ENCODE measurements at regions not wholly inside any gene's neighbourhood (a gene's known extent, or its start where the extent isn't known, plus 50 kb on each side); places are given as distances from the start of the nearest gene placed in this dataset.

GRCh38 chr1:56330391-56331026 is 248.9 kb downstream of the PLPP3 start:
- Histone ChIP-seq H3K27ac (ENCODE audit: low read depth in 1 of 2, low read length in 2 of 2) (no peak overlapping the region), H3K36me3 (ENCODE audit: control insufficient read depth in 1 of 2, insufficient read depth in 2 of 2, low read length in 1 of 2) (no peaks in the 10 kb centered on the region), H3K27me3 (ENCODE audit: control insufficient read depth in 1 of 2, insufficient read depth in 2 of 2, low read length in 1 of 2) (no peaks in the 10 kb centered on the region), H3K4me3 (ENCODE audit: low read length in 2 of 2) (no peak overlapping the region), H3K4me1 (ENCODE audit: control insufficient read depth in 1 of 2, insufficient read depth in 2 of 2, low read length in 2 of 2) (no peaks in the 10 kb centered on the region), H3K9me3 (ENCODE audit: control insufficient read depth, low read length) (no peaks in the 10 kb centered on the region)
- WGBS, 2 donors, result 87 to 97% methylated on average over 1 of the region's 1 CpG
- no peak for ATAC-seq (ENCODE audit: low FRiP score)
- intact Hi-C loops (cut with DNase I), result no loop called here
- DNase-seq, result no peak

DNA sequence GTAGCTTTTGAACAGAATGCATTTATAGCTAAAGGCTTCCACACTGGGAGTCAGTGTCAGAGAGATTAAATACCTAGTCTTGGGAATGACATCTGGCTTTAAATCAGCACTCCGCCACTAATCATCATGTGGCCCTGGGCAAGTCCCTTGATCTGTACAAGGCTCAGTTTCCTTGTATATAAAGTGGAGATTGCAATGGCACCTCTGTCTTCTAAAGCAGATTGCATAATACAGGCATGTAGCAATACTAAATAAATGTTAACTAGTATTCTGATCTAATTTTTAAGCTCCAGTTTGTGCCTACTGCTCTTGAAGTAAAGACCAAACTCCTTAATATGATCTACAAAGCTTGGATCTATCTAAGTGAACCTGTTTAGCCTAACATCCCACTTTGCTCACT is 249.4 kb downstream of the PLPP3 start:
- H3K9me3 ChIP-seq (ENCODE audit: control insufficient read depth, low read length), result no peaks in the 10 kb centered on the region
- H3K27me3 ChIP-seq (ENCODE audit: control insufficient read depth in 1 of 2, insufficient read depth in 2 of 2, low read length in 1 of 2), result no peaks in the 10 kb centered on the region
- intact Hi-C loops (cut with DNase I), result no loop called here
- H3K36me3 ChIP-seq (ENCODE audit: control insufficient read depth in 1 of 2, insufficient read depth in 2 of 2, low read length in 1 of 2), result no peaks in the 10 kb centered on the region
- H3K4me1 ChIP-seq (ENCODE audit: control insufficient read depth in 1 of 2, insufficient read depth in 2 of 2, low read length in 2 of 2), result no peaks in the 10 kb centered on the region
- H3K27ac ChIP-seq (ENCODE audit: low read depth in 1 of 2, low read length in 2 of 2), result no peak overlapping the region
- 100% methylated on average over 1 of the region's 1 CpG for WGBS, 2 donors
- DNase-seq (no peak), ATAC-seq (ENCODE audit: low FRiP score) (no peak)
- H3K4me3 ChIP-seq (ENCODE audit: low read length in 2 of 2), result no peak overlapping the region

- no peak for ATAC-seq (ENCODE audit: low FRiP score)
- no peak overlapping the region for H3K27ac ChIP-seq (ENCODE audit: low read depth in 1 of 2, low read length in 2 of 2)
- no peaks in the 10 kb centered on the region for H3K27me3 ChIP-seq (ENCODE audit: control insufficient read depth in 1 of 2, insufficient read depth in 2 of 2, low read length in 1 of 2)
- intact Hi-C loops (cut with DNase I), result no loop called here
- DNase-seq, result no peak
- no peaks in the 10 kb centered on the region for H3K4me1 ChIP-seq (ENCODE audit: control insufficient read depth in 1 of 2, insufficient read depth in 2 of 2, low read length in 2 of 2)
- H3K36me3 ChIP-seq (ENCODE audit: control insufficient read depth in 1 of 2, insufficient read depth in 2 of 2, low read length in 1 of 2), result no peaks in the 10 kb centered on the region
- no peaks in the 10 kb centered on the region for H3K9me3 ChIP-seq (ENCODE audit: control insufficient read depth, low read length)
- 92 to 96% methylated on average over 1 of the region's 1 CpG for WGBS, 2 donors
- H3K4me3 ChIP-seq (ENCODE audit: low read length in 2 of 2), result no peak overlapping the region
These were observed 252.2 kb downstream of the PLPP3 start for GRCh38 chr1:56327195-56327594.

DNA sequence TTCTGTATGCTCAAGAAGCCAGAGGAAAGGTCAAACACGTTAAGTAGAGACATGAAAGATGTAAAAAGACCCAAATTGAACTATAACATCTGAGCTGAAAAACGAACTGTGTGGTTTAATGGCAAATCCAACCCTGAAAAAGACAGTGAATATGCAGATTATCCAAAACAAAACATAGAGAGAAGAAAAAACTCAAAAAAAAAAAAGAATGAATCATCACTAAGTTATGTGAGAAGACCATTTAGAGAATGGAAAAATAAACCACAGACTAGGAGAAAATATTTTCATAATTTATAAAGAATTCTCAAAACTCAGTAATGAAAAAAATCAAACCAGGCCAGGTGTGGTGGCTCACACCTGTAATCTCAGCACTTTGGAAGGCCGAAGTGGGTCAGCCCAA is 253.3 kb downstream of the PLPP3 start:
- Histone ChIP-seq H3K9me3 (ENCODE audit: control insufficient read depth, low read length) (no peaks in the 10 kb centered on the region), H3K4me1 (ENCODE audit: control insufficient read depth in 1 of 2, insufficient read depth in 2 of 2, low read length in 2 of 2) (no peaks in the 10 kb centered on the region), H3K27ac (ENCODE audit: low read depth in 1 of 2, low read length in 2 of 2) (no peak overlapping the region), H3K36me3 (ENCODE audit: control insufficient read depth in 1 of 2, insufficient read depth in 2 of 2, low read length in 1 of 2) (no peaks in the 10 kb centered on the region), H3K27me3 (ENCODE audit: control insufficient read depth in 1 of 2, insufficient read depth in 2 of 2, low read length in 1 of 2) (no peaks in the 10 kb centered on the region), H3K4me3 (ENCODE audit: low read length in 2 of 2) (no peak overlapping the region)
- ATAC-seq (ENCODE audit: low FRiP score), result no peak
- intact Hi-C loops (cut with DNase I), result no loop called here
- no peak for DNase-seq
- 63 to 74% methylated on average over 3 of the region's 3 CpGs for WGBS, 2 donors

DNA sequence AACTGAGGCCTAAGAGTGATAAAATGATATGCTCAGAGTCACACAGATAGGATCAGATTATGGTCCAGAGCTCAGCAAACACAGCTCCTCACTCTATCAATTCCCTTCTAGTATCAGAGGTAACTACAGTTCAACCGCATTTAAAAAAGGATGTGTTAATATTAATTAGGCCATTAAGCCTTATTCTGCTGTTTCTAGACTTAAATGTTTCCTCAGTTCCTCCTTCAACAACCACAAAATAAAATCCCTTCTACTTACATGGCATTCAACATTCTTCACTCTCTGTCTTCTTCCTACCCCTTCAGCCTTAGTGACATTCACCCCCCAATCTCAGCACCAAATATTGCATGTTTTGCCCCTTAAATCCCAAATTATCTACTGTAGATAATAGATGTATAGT is 254.9 kb downstream of the PLPP3 start:
- intact Hi-C loops (cut with DNase I), result no loop called here
- ATAC-seq (ENCODE audit: low FRiP score), result no peak
- Histone ChIP-seq H3K27me3 (ENCODE audit: control insufficient read depth in 1 of 2, insufficient read depth in 2 of 2, low read length in 1 of 2) (no peaks in the 10 kb centered on the region), H3K4me1 (ENCODE audit: control insufficient read depth in 1 of 2, insufficient read depth in 2 of 2, low read length in 2 of 2) (peaks cover 0 to 2% of the 10 kb centered on the region in 2 donors), H3K4me3 (ENCODE audit: low read length in 2 of 2) (no peak overlapping the region), H3K27ac (ENCODE audit: low read depth in 1 of 2, low read length in 2 of 2) (no peak overlapping the region), H3K9me3 (ENCODE audit: control insufficient read depth, low read length) (no peaks in the 10 kb centered on the region), H3K36me3 (ENCODE audit: control insufficient read depth in 1 of 2, insufficient read depth in 2 of 2, low read length in 1 of 2) (no peaks in the 10 kb centered on the region)
- WGBS, 2 donors, result 94 to 100% methylated on average over 1 of the region's 1 CpG
- no peak for DNase-seq

GRCh38 chr1:56322211-56322610 is 257.2 kb downstream of the PLPP3 start:
- DNase-seq (no peak), ATAC-seq (ENCODE audit: low FRiP score) (no peak)
- peaks cover 0 to 2% of the 10 kb centered on the region in 2 donors for H3K4me1 ChIP-seq (ENCODE audit: control insufficient read depth in 1 of 2, insufficient read depth in 2 of 2, low read length in 2 of 2)
- H3K9me3 ChIP-seq (ENCODE audit: control insufficient read depth, low read length), result no peaks in the 10 kb centered on the region
- WGBS, 2 donors, result 58 to 78% methylated on average over 3 of the region's 3 CpGs
- no peaks in the 10 kb centered on the region for H3K36me3 ChIP-seq (ENCODE audit: control insufficient read depth in 1 of 2, insufficient read depth in 2 of 2, low read length in 1 of 2)
- no peak overlapping the region for H3K4me3 ChIP-seq (ENCODE audit: low read length in 2 of 2)
- H3K27me3 ChIP-seq (ENCODE audit: control insufficient read depth in 1 of 2, insufficient read depth in 2 of 2, low read length in 1 of 2), result no peaks in the 10 kb centered on the region
- no peak overlapping the region for H3K27ac ChIP-seq (ENCODE audit: low read depth in 1 of 2, low read length in 2 of 2)
- intact Hi-C loops (cut with DNase I), result no loop called here

- DNase-seq (no peak), ATAC-seq (ENCODE audit: low FRiP score) (no peak)
- no peak overlapping the region for H3K4me3 ChIP-seq (ENCODE audit: low read length in 2 of 2)
- no peaks in the 10 kb centered on the region for H3K36me3 ChIP-seq (ENCODE audit: control insufficient read depth in 1 of 2, insufficient read depth in 2 of 2, low read length in 1 of 2)
- H3K27ac ChIP-seq (ENCODE audit: low read depth in 1 of 2, low read length in 2 of 2), result no peak overlapping the region
- 85 to 91% methylated on average over 4 of the region's 4 CpGs for WGBS, 2 donors
- no peaks in the 10 kb centered on the region for H3K9me3 ChIP-seq (ENCODE audit: control insufficient read depth, low read length)
- no peaks in the 10 kb centered on the region for H3K27me3 ChIP-seq (ENCODE audit: control insufficient read depth in 1 of 2, insufficient read depth in 2 of 2, low read length in 1 of 2)
- peaks cover 0 to 2% of the 10 kb centered on the region in 2 donors for H3K4me1 ChIP-seq (ENCODE audit: control insufficient read depth in 1 of 2, insufficient read depth in 2 of 2, low read length in 2 of 2)
- intact Hi-C loops (cut with DNase I), result no loop called here
These were observed 258.2 kb downstream of the PLPP3 start for GRCh38 chr1:56321150-56321490.

DNA sequence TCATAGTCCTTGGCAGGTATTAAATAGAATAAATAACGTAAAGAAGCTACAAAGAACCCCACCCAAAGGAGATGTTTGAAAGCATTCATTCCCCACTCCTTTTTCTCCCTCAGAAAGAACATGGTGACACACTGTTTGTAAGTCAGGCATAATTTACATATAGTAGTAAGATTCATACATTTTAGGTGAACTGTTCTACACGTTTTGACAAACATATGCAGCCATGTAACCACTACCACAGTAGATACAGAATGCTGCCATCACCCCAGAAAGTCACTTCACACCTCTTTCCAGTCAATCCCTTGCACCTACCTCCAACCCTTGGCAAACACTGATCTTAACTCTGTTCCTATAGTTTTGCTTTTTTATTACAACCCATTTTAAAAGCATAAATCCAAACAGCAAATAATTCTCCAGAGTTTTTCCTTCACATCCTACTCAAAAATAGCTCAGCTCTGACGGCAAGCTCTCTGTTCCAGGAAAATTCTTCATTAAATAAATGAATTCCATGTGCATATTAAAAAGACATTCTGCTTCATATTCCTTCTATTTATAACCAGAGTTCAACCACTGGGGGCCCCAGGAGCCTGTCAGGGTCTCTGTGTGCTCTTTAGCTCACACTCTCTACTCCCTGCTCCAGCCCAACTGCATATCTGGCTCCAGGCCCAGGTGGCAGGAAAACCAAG is 258.8 kb downstream of the PLPP3 start:
- ATAC-seq (ENCODE audit: low FRiP score), result no peak
- 50 to 58% methylated on average over 3 of the region's 3 CpGs for WGBS, 2 donors
- no peaks in the 10 kb centered on the region for H3K9me3 ChIP-seq (ENCODE audit: control insufficient read depth, low read length)
- intact Hi-C loops (cut with DNase I), result no loop called here
- H3K4me1 ChIP-seq (ENCODE audit: control insufficient read depth in 1 of 2, insufficient read depth in 2 of 2, low read length in 2 of 2), result peaks cover 0 to 2% of the 10 kb centered on the region in 2 donors
- DNase-seq, result no peak
- no peaks in the 10 kb centered on the region for H3K36me3 ChIP-seq (ENCODE audit: control insufficient read depth in 1 of 2, insufficient read depth in 2 of 2, low read length in 1 of 2)
- no peaks in the 10 kb centered on the region for H3K27me3 ChIP-seq (ENCODE audit: control insufficient read depth in 1 of 2, insufficient read depth in 2 of 2, low read length in 1 of 2)
- H3K4me3 ChIP-seq (ENCODE audit: low read length in 2 of 2), result no peak overlapping the region
- H3K27ac ChIP-seq (ENCODE audit: low read depth in 1 of 2, low read length in 2 of 2), result no peak overlapping the region

- Histone ChIP-seq H3K9me3 (ENCODE audit: control insufficient read depth, low read length) (peaks cover 2% of the 10 kb centered on the region), H3K27ac (ENCODE audit: low read depth in 1 of 2, low read length in 2 of 2) (no peak overlapping the region), H3K36me3 (ENCODE audit: control insufficient read depth in 1 of 2, insufficient read depth in 2 of 2, low read length in 1 of 2) (no peaks in the 10 kb centered on the region), H3K27me3 (ENCODE audit: control insufficient read depth in 1 of 2, insufficient read depth in 2 of 2, low read length in 1 of 2) (no peaks in the 10 kb centered on the region), H3K4me3 (ENCODE audit: low read length in 2 of 2) (no peak overlapping the region), H3K4me1 (ENCODE audit: control insufficient read depth in 1 of 2, insufficient read depth in 2 of 2, low read length in 2 of 2) (peaks cover 0 to 2% of the 10 kb centered on the region in 2 donors)
- no peak for ATAC-seq (ENCODE audit: low FRiP score)
- no peak for DNase-seq
- intact Hi-C loops (cut with DNase I), result no loop called here
- WGBS, 2 donors, result 95 to 97% methylated on average over 8 of the region's 8 CpGs
These were observed 261.6 kb downstream of the PLPP3 start for GRCh38 chr1:56317722-56318121.

All from aorta (tissue), 5 donors.